CD4-positive, alpha-beta T cell treated with Interleukin-17A for 4 hours (primary cell): ENCODE measurements at regions not wholly inside any gene's neighbourhood (a gene's known extent, or its start where the extent isn't known, plus 50 kb on each side); places are given as distances from the start of the nearest gene placed in this dataset.

Experiments used
- DNase-seq: peaks from one replicate; pipeline ENCODE4 v3.0.0-alpha.2; 2020; ENCODE audit warnings: mixed read lengths

GRCh38 chr5:105475401-105475800, 1912.8 kb upstream of the NUDT12 start:
- DNase-seq, result no peak

- DNase-seq, result no peak
Measured at GRCh38 chr5:105462377-105462776, 1899.8 kb upstream of the NUDT12 start.

- DNase-seq, result no peak
Measured at GRCh38 chr5:105460721-105461120, 1898.1 kb upstream of the NUDT12 start.

- DNase-seq, result no peak
Measured at GRCh38 chr5:105453216-105453807, 1890.7 kb upstream of the NUDT12 start.

GRCh38 chr5:105448271-105448670, 1885.7 kb upstream of the NUDT12 start:
- DNase-seq, result no peak

GRCh38 chr5:105430516-105430915, 1867.9 kb upstream of the NUDT12 start:
- no peak for DNase-seq

- no peak for DNase-seq
Measured at GRCh38 chr5:105428451-105429380, 1866.1 kb upstream of the NUDT12 start.

- no peak for DNase-seq
Measured at GRCh38 chr5:105414067-105414466, 1851.5 kb upstream of the NUDT12 start.

- no peak for DNase-seq
Measured at GRCh38 chr5:105413406-105413990, 1850.9 kb upstream of the NUDT12 start.

GRCh38 chr5:105409695-105410094, 1847.1 kb upstream of the NUDT12 start:
- DNase-seq, result no peak

- no peak for DNase-seq
Measured at GRCh38 chr5:105407200-105407599, 1844.6 kb upstream of the NUDT12 start.

GRCh38 chr5:105397749-105398148, 1835.2 kb upstream of the NUDT12 start:
- DNase-seq, result no peak

GRCh38 chr5:105392710-105393149, 1830.1 kb upstream of the NUDT12 start:
- DNase-seq, result no peak

- no peak for DNase-seq
Measured at GRCh38 chr5:105392122-105392709, 1829.6 kb upstream of the NUDT12 start.

GRCh38 chr5:105380126-105380525, 1817.5 kb upstream of the NUDT12 start:
- no peak for DNase-seq

GRCh38 chr5:105371169-105371568, 1808.6 kb upstream of the NUDT12 start:
- DNase-seq, result no peak

GRCh38 chr5:105350486-105351140, 1788.0 kb upstream of the NUDT12 start:
- no peak for DNase-seq

- no peak for DNase-seq
Measured at GRCh38 chr5:105331558-105331957, 1769.0 kb upstream of the NUDT12 start.

GRCh38 chr5:105330185-105330584, 1767.6 kb upstream of the NUDT12 start:
- no peak for DNase-seq

GRCh38 chr5:105304859-105305258, 1742.3 kb upstream of the NUDT12 start:
- no peak for DNase-seq

GRCh38 chr5:105288946-105289345, 1726.4 kb upstream of the NUDT12 start:
- DNase-seq, result no peak

GRCh38 chr5:105283134-105283533, 1720.5 kb upstream of the NUDT12 start:
- no peak for DNase-seq

- no peak for DNase-seq
Measured at GRCh38 chr5:105274079-105274478, 1711.5 kb upstream of the NUDT12 start.
